HG03378 (cell line): ENCODE measurements at regions not wholly inside any gene's neighbourhood (a gene's known extent, or its start where the extent isn't known, plus 50 kb on each side); places are given as distances from the start of the nearest gene placed in this dataset.

Experiments used
- ATAC-seq: cut with Tn5 transposase; IDR thresholded peaks from one replicate; pipeline ENCODE4 v1.9.1; 2021; ENCODE audit warnings: mild to moderate bottlenecking, moderate library complexity; ENCODE audit not compliant: unreplicated experiment

DNA sequence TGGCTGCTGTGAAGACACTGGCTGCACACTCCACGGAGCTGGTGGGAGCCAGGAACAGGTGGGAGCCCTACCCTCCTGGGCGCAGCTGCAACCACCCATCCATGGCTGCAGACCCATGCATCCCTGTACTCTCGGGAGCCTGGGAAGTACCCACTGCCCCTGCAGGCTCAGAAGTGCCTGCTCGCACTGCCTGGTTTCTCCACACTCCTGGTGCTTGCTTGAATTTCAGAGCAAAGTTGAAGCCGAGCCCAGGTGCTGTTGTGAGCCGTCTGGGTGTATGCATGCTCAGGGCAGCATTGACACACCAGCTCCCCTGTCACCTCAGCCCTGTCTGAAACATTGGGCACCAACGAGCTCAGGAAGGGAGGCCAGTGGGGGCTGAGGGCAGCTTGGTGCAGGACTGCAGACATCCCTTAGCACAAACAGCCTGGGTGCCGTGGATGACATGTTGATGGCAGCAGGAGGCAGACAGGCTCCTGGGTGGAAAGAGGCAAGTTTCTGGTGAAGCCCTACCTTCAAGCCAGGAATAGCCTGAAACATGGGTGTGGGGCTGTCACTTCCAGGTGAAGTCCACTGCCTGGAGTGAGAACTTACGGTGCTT lies 585.9 kb downstream of the PCDH18 start:
- no peak for ATAC-seq

- ATAC-seq = no peak
Observed at GRCh38 chr4:136939781-136940180, 592.5 kb downstream of the PCDH18 start.

GRCh38 chr4:136935871-136936270 lies 596.4 kb downstream of the PCDH18 start:
- no peak for ATAC-seq

DNA sequence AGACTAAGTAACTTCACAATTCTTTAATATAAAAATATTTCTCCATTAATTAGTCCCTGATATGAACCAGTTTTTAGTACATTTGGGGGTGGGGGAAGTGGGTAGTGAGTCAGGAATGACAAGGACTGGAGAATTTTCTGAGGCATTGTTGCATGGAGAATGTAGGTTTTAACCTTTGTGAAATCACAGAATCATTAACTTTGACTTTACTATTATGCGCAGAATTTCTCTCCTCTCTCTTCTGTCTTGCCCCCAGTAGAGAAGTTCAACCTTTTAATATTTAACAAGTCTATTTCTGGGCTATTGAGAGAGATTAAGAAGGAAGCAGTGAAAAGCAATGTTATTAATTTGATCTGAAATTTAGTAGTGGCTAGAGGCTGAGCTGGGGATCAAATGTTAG lies 597.0 kb downstream of the PCDH18 start:
- no peak for ATAC-seq

DNA sequence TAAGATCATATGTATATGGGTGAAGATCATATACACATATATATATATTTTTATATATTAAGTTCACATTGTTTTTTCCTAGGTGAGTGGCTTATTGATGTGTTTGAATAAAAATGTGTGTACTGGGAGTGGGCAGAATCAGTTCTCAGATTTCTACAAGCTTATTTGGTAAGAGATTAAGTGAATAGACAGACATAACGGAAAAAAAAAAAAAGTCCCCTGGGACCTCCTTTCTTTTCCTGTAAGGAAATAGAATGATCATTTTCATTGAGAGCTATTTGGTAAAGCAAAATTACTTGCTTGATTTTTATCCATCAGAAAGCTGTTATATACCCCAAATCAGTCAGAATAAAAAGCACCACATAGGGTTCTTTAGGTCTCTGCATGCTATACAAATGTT lies 597.7 kb downstream of the PCDH18 start:
- no peak for ATAC-seq

GRCh38 chr4:136931781-136932180 lies 600.5 kb downstream of the PCDH18 start:
- no peak for ATAC-seq

- ATAC-seq = no peak
Observed at GRCh38 chr4:136928957-136929411, 603.3 kb downstream of the PCDH18 start.

DNA sequence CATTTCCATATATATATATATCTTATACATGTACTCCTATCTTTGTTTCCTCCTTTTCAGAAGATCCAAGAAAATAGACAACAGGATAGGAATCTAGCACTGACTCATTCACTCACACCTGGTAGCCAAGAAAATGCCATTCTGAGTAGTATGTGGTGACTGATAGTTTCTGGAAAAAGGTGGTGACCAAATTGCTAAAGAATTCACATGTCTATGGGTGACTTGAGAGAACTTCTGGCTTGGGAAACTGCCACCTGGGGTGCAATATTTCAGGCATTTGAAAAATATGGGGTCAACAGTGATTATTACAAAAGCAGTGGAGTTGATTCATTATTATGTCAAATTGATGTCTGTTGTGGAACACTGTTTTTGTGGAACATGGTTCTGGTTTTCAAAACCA lies 605.1 kb downstream of the PCDH18 start:
- no peak for ATAC-seq

- ATAC-seq = no peak
Observed at GRCh38 chr4:136925203-136925602, 607.1 kb downstream of the PCDH18 start.

- ATAC-seq = no peak
Observed at GRCh38 chr4:136922066-136922465, 610.2 kb downstream of the PCDH18 start.

- ATAC-seq = no peak
Observed at GRCh38 chr4:136920092-136920881, 612.0 kb downstream of the PCDH18 start.

GRCh38 chr4:136918772-136919171 lies 613.5 kb downstream of the PCDH18 start:
- no peak for ATAC-seq

DNA sequence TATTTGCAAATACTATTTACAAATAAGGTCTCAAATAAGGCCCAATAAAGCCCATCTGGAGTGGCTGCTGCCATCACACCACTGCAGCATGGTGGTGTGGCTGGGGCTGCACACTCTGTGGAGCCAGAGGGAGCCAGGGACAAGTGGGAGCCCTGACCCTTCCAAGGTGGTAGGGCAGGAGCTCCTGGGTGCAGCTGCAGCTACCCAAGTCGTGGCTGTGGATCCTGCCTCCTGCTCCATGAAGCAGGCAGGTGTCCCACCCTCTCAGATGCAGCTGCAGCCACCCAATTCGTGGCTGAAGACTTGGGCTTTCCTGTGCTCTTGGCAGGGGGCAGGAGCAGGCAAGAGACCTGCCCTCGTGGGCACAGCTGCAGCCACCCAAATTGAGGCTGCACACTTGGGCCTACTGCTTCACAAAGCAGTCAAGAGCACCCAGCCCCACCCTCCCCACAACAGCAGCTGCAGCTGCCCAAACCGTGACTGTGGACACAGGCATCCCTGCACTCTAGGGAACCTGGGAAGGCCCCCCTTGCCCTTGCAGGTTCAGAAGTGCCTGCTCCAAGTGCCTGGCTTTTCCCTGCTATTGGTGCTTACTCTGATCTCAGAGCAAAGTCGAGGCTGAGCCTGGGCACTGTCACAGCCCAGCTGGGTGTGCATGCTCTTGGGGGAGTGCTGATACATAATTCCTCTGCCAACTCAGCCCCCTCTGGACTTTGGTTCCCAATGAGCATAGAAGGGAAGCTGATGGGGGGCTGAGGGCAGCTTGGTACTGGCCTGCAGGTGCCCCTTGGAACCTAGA lies 614.8 kb downstream of the PCDH18 start:
- no peak for ATAC-seq

- ATAC-seq = no peak
Observed at GRCh38 chr4:136909626-136910025, 622.7 kb downstream of the PCDH18 start.

GRCh38 chr4:136908122-136908521 lies 624.2 kb downstream of the PCDH18 start:
- no peak for ATAC-seq

- no peak for ATAC-seq
Observed at GRCh38 chr4:136900696-136901095, 631.6 kb downstream of the PCDH18 start.

GRCh38 chr4:136898590-136899248 lies 633.6 kb downstream of the PCDH18 start:
- ATAC-seq = no peak

DNA sequence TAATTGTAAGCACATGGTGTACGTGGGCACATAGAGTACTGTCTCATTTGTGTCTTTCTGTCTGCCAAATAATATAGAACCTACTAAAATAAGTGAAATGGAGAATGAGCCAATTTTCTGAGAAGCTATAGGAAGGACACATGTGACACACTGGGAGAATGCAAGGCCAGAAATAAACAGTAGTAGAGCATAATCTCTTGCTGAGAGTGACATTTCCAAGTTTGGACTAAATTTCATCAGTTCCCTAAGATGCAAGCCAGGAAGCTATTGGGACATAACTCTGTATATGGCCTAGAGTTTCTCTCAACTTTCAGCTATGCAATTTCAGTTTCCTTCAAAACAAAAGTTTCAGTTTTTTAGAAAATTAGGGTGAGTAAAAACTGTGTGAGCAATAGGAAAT lies 638.7 kb downstream of the PCDH18 start:
- no peak for ATAC-seq

DNA sequence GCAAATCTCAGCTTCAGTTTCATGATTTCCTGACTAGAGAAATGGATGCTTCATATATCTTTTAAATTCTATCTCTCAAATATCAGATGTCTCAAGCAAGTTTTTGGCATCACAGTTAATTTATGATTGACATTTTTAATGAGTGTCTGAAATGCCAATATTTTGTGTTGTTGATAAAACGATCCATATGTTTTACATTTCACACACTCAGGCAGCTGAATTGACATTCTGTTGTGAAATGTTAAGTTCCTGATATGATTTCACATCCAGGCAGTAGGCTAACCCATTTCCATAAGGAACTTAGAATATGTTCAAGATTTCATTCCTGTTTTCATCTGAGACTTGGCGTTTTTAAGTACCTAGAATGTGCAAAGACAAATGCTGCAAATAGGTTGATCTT lies 650.6 kb downstream of the PCDH18 start:
- no peak for ATAC-seq

- ATAC-seq = no peak
Observed at GRCh38 chr4:136873555-136873954, 658.7 kb downstream of the PCDH18 start.

DNA sequence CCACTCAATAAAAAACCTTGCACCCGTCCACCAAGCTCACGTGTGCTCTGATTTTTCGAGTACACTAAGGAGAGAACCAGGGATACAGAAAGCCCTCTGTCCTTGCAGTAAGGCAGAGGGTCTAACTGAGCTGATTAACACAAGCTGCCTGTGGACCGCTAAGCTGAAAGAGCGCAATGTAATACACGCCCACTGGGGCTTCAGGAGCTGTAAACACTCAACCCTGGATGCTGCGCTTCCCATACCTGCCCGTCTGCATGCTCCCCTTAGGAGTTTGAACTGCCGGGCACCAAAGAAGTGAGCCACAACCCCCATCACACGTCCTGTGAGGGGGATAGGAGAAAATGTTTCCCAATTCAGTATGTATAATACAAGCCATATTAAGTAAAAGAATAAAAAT lies 664.8 kb downstream of the PCDH18 start:
- ATAC-seq = no peak
